SK-N-SH treated with all-trans-retinoic acid at 6 μM for 48 hours (cell line): ENCODE measurements at regions not wholly inside any gene's neighbourhood (a gene's known extent, or its start where the extent isn't known, plus 50 kb on each side); places are given as distances from the start of the nearest gene placed in this dataset.

Source experiments
- ARNTL ChIP-seq: fragments of 450-650 bp; formaldehyde crosslinking; IDR thresholded peaks from 2 replicates; pipeline ENCODE4 v1.5.0; 2020; ENCODE audit warnings: low read depth, mild to moderate bottlenecking, moderate library complexity, borderline replicate concordance
- BACH2 ChIP-seq: fragments of 250-450 bp; sonication (Bioruptor Pico); IDR thresholded peaks from 2 replicates; pipeline ENCODE4 v1.9.0; 2021; ENCODE audit warnings: mild to moderate bottlenecking, borderline replicate concordance
- ESRRG ChIP-seq: fragments of 250-450 bp; sonication (Bioruptor Pico); IDR thresholded peaks from 2 replicates; pipeline ENCODE4 v1.6.1; 2021; ENCODE audit warnings: mild to moderate bottlenecking
- GLIS3 ChIP-seq: fragments of 250-450 bp; sonication (Bioruptor Pico); IDR thresholded peaks from 2 replicates; pipeline ENCODE4 v1.5.0; 2020; ENCODE audit warnings: mild to moderate bottlenecking, moderate library complexity
- ISL1 ChIP-seq: fragments of 250-450 bp; sonication (Bioruptor Pico); IDR thresholded peaks from 2 replicates; pipeline ENCODE4 v2.1.2; 2022; ENCODE audit warnings: mild to moderate bottlenecking, moderate library complexity
- OSR1 ChIP-seq: fragments of 250-450 bp; sonication (Bioruptor Pico); IDR thresholded peaks from 2 replicates; pipeline ENCODE4 v1.8.0; 2022; ENCODE audit warnings: moderate library complexity, mild to moderate bottlenecking, inconsistent platforms
- PPARA ChIP-seq: fragments of 250-450 bp; sonication (Bioruptor Pico); IDR thresholded peaks from 2 replicates; pipeline ENCODE4 v1.5.0; 2020; ENCODE audit warnings: mild to moderate bottlenecking, borderline replicate concordance
- SNAI2 ChIP-seq: fragments of 250-450 bp; sonication (Bioruptor Pico); IDR thresholded peaks from 2 replicates; pipeline ENCODE4 v1.5.0; 2020; ENCODE audit warnings: mild to moderate bottlenecking, moderate library complexity
- ZFP3 ChIP-seq: fragments of 250-450 bp; sonication (Bioruptor Pico); IDR thresholded peaks from 2 replicates; pipeline ENCODE4 v1.5.0; 2020; ENCODE audit warnings: mild to moderate bottlenecking, moderate library complexity
- ZFP30 ChIP-seq: fragments of 450-650 bp; formaldehyde crosslinking; IDR thresholded peaks from 2 replicates; pipeline ENCODE4 v1.5.0; 2022; ENCODE audit warnings: mild to moderate bottlenecking, moderate library complexity
- TF ChIP-seq, protein P1 (sequence below): fragments of 250-450 bp; sonication (Bioruptor Pico); IDR thresholded peaks from 2 replicates; pipeline ENCODE4 v1.5.0; 2020; ENCODE audit warnings: mild to moderate bottlenecking, moderate library complexity
- TF ChIP-seq, protein P2 (sequence below): fragments of 250-450 bp; sonication (Bioruptor Pico); IDR thresholded peaks from 2 replicates; pipeline ENCODE4 v1.8.0; 2020; ENCODE audit warnings: mild to moderate bottlenecking, moderate library complexity, borderline replicate concordance
- TF ChIP-seq, protein P3 (sequence below): fragments of 250-450 bp; sonication (Bioruptor Pico); IDR thresholded peaks from 2 replicates; pipeline ENCODE4 v1.5.1; 2020; ENCODE audit warnings: low read depth, mild to moderate bottlenecking, moderate library complexity
- TF ChIP-seq, protein P4 (sequence below): fragments of 250-450 bp; sonication (Bioruptor Pico); IDR thresholded peaks from 2 replicates; pipeline ENCODE4 v1.5.1; 2021; ENCODE audit warnings: mild to moderate bottlenecking, moderate library complexity

DNA sequence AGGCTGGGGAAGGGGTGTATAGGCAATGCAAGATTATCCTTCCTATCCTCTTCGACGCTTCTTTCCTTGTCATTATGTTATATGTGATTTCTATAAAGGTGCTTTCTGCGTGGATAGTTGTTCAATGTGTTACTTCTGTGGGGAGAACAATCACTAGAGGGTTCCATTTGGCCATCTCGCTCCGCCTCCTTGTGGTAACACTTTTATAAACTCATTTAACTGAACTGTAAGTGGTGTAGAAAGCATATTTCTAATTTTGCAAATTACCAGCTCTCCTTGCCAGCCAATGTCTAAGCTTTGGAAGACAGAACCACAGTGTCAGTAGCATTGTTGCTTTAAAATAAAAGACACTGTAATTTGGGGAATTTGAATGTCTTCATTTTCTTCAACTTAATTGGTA lies 1093.7 kb upstream of the MIR17HG start:
- TF ChIP-seq ISL1 (CRISPR knock-in tag) (no peak), ZFP30 (CRISPR knock-in tag) (no peak), GLIS3 (CRISPR knock-in tag) (no peak), OSR1 (CRISPR knock-in tag) (no peak), ZFP3 (CRISPR knock-in tag) (no peak), ARNTL (CRISPR knock-in tag) (no peak), ESRRG (CRISPR knock-in tag) (no peak), BACH2 (CRISPR knock-in tag) (no peak), PPARA (CRISPR knock-in tag) (no peak), SNAI2 (no peak)
- TF ChIP-seq, protein P1, sequence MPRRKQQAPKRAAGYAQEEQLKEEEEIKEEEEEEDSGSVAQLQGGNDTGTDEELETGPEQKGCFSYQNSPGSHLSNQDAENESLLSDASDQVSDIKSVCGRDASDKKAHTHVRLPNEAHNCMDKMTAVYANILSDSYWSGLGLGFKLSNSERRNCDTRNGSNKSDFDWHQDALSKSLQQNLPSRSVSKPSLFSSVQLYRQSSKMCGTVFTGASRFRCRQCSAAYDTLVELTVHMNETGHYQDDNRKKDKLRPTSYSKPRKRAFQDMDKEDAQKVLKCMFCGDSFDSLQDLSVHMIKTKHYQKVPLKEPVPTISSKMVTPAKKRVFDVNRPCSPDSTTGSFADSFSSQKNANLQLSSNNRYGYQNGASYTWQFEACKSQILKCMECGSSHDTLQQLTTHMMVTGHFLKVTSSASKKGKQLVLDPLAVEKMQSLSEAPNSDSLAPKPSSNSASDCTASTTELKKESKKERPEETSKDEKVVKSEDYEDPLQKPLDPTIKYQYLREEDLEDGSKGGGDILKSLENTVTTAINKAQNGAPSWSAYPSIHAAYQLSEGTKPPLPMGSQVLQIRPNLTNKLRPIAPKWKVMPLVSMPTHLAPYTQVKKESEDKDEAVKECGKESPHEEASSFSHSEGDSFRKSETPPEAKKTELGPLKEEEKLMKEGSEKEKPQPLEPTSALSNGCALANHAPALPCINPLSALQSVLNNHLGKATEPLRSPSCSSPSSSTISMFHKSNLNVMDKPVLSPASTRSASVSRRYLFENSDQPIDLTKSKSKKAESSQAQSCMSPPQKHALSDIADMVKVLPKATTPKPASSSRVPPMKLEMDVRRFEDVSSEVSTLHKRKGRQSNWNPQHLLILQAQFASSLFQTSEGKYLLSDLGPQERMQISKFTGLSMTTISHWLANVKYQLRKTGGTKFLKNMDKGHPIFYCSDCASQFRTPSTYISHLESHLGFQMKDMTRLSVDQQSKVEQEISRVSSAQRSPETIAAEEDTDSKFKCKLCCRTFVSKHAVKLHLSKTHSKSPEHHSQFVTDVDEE: no peak
- TF ChIP-seq, protein P2, sequence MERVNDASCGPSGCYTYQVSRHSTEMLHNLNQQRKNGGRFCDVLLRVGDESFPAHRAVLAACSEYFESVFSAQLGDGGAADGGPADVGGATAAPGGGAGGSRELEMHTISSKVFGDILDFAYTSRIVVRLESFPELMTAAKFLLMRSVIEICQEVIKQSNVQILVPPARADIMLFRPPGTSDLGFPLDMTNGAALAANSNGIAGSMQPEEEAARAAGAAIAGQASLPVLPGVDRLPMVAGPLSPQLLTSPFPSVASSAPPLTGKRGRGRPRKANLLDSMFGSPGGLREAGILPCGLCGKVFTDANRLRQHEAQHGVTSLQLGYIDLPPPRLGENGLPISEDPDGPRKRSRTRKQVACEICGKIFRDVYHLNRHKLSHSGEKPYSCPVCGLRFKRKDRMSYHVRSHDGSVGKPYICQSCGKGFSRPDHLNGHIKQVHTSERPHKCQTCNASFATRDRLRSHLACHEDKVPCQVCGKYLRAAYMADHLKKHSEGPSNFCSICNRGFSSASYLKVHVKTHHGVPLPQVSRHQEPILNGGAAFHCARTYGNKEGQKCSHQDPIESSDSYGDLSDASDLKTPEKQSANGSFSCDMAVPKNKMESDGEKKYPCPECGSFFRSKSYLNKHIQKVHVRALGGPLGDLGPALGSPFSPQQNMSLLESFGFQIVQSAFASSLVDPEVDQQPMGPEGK (CRISPR knock-in tag): no peak
- TF ChIP-seq, protein P3, sequence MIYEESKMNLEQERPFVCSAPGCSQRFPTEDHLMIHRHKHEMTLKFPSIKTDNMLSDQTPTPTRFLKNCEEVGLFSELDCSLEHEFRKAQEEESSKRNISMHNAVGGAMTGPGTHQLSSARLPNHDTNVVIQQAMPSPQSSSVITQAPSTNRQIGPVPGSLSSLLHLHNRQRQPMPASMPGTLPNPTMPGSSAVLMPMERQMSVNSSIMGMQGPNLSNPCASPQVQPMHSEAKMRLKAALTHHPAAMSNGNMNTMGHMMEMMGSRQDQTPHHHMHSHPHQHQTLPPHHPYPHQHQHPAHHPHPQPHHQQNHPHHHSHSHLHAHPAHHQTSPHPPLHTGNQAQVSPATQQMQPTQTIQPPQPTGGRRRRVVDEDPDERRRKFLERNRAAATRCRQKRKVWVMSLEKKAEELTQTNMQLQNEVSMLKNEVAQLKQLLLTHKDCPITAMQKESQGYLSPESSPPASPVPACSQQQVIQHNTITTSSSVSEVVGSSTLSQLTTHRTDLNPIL (CRISPR knock-in tag): no peak
- TF ChIP-seq, protein P4, sequence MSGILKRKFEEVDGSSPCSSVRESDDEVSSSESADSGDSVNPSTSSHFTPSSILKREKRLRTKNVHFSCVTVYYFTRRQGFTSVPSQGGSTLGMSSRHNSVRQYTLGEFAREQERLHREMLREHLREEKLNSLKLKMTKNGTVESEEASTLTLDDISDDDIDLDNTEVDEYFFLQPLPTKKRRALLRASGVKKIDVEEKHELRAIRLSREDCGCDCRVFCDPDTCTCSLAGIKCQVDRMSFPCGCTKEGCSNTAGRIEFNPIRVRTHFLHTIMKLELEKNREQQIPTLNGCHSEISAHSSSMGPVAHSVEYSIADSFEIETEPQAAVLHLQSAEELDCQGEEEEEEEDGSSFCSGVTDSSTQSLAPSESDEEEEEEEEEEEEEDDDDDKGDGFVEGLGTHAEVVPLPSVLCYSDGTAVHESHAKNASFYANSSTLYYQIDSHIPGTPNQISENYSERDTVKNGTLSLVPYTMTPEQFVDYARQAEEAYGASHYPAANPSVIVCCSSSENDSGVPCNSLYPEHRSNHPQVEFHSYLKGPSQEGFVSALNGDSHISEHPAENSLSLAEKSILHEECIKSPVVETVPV (CRISPR knock-in tag): no peak
